Liver (tissue), 8 donors: ENCODE measurements at regions not wholly inside any gene's neighbourhood (a gene's known extent, or its start where the extent isn't known, plus 50 kb on each side); places are given as distances from the start of the nearest gene placed in this dataset.

Experiments used
- DNase-seq: peaks from one replicate; pipeline ENCODE4 v3.0.0-alpha.2; 2017; ENCODE audit warnings: low spot score
- H3K27ac ChIP-seq, 2 donors: one replicate each; pipeline ENCODE4 v1.7.0; 2013; ENCODE audit warnings: inconsistent platforms in 2 of 2, low read length in 2 of 2, control low read depth in 1 of 2, low read depth in 1 of 2, mild to moderate bottlenecking in 1 of 2
- H3K27me3 ChIP-seq, 4 donors: one replicate each; pipeline versions ENCODE4 v1.6.1 to v1.7.0; 2013; ENCODE audit warnings: low read length in 3 of 4, inconsistent platforms in 1 of 4, mild to moderate bottlenecking in 1 of 4, moderate library complexity in 1 of 4; ENCODE audit not compliant: control insufficient read depth in 4 of 4, insufficient read depth in 4 of 4
- H3K36me3 ChIP-seq, 4 donors: one replicate each; pipeline versions ENCODE4 v1.6.1 to v1.7.0; 2013; ENCODE audit warnings: low read length in 3 of 4, mild to moderate bottlenecking in 3 of 4, low read depth in 1 of 4, moderate library complexity in 1 of 4; ENCODE audit not compliant: control insufficient read depth in 4 of 4, insufficient read depth in 3 of 4
- H3K4me1 ChIP-seq, 4 donors: one replicate each; pipeline versions ENCODE4 v1.6.1 to v1.7.0; 2013; ENCODE audit warnings: low read length in 3 of 4, mild to moderate bottlenecking in 3 of 4, moderate library complexity in 1 of 4; ENCODE audit not compliant: control insufficient read depth in 4 of 4, insufficient read depth in 4 of 4
- H3K4me3 ChIP-seq, 3 donors: one replicate each; pipeline versions ENCODE4 v1.6.1 to v1.7.0; 2013; ENCODE audit warnings: low read length in 3 of 3, control low read depth in 1 of 3, low read depth in 1 of 3, mild to moderate bottlenecking in 1 of 3
- H3K9ac ChIP-seq, 2 donors: one replicate each; pipeline ENCODE4 v1.7.0; 2013; ENCODE audit warnings: low read length in 2 of 2, mild to moderate bottlenecking in 2 of 2, moderate library complexity in 2 of 2, control low read depth in 1 of 2, low read depth in 1 of 2
- H3K9me3 ChIP-seq, 4 donors: one replicate each; pipeline versions ENCODE4 v1.6.1 to v1.7.0; 2013; ENCODE audit warnings: low read length in 3 of 4; ENCODE audit not compliant: control insufficient read depth in 4 of 4
- ATF3 ChIP-seq: IDR thresholded peaks from 2 replicates; pipeline ENCODE4 v1.6.1; 2016; ENCODE audit warnings: antibody characterized with exemption
- CTCF ChIP-seq: fragments of 150-350 bp; IDR thresholded peaks from 2 replicates; pipeline ENCODE4 v1.5.1; 2017; ENCODE audit warnings: improper control_type of control experiment, low read depth, low read length; ENCODE audit not compliant: missing input control
- EGR1 ChIP-seq, 2 donors: IDR thresholded peaks; 2 replicates each; pipeline ENCODE4 v1.6.1; 2016 to 2018; ENCODE audit warnings: antibody characterized with exemption in 2 of 2, low read depth in 2 of 2
- FOXA1 ChIP-seq: IDR thresholded peaks from 2 replicates; pipeline ENCODE4 v1.6.1; 2016; ENCODE audit warnings: antibody characterized with exemption
- FOXA2 ChIP-seq: IDR thresholded peaks from 2 replicates; pipeline ENCODE4 v1.6.1; 2016; ENCODE audit warnings: antibody characterized with exemption
- GABPA ChIP-seq, 2 donors: IDR thresholded peaks in 1 of 2; conservative IDR thresholded peaks in 1 of 2; 2 replicates each; pipeline ENCODE4 v1.6.1; 2016; ENCODE audit warnings: antibody characterized with exemption in 2 of 2, mild to moderate bottlenecking in 1 of 2, moderate library complexity in 1 of 2
- HNF4A ChIP-seq, 2 donors: conservative IDR thresholded peaks; 2 replicates each; pipeline ENCODE4 v1.6.1; 2016; ENCODE audit warnings: antibody characterized with exemption in 2 of 2, mild to moderate bottlenecking in 2 of 2
- HNF4G ChIP-seq: IDR thresholded peaks from 2 replicates; pipeline ENCODE4 v1.6.1; 2016; ENCODE audit warnings: antibody characterized with exemption
- JUND ChIP-seq, 2 donors: IDR thresholded peaks; 2 replicates each; pipeline ENCODE4 v1.6.1; 2016; ENCODE audit warnings: antibody characterized with exemption in 2 of 2
- MAX ChIP-seq: IDR thresholded peaks from 2 replicates; pipeline ENCODE4 v1.6.1; 2016; ENCODE audit warnings: antibody characterized with exemption
- NR2F2 ChIP-seq: IDR thresholded peaks from 2 replicates; pipeline ENCODE4 v1.6.1; 2016; ENCODE audit warnings: antibody characterized with exemption
- RAD21 ChIP-seq, 2 donors: IDR thresholded peaks; 2 replicates each; pipeline ENCODE4 v1.6.1; 2016; ENCODE audit warnings: antibody characterized with exemption in 2 of 2, mild to moderate bottlenecking in 2 of 2
- REST ChIP-seq: IDR thresholded peaks from 2 replicates; pipeline ENCODE4 v1.6.1; 2016; ENCODE audit warnings: antibody characterized with exemption, mild to moderate bottlenecking
- RXRA ChIP-seq, 2 donors: IDR thresholded peaks; 2 replicates each; pipeline ENCODE4 v1.6.1; 2017 to 2018; ENCODE audit warnings: antibody characterized with exemption in 2 of 2, mild to moderate bottlenecking in 1 of 2
- SP1 ChIP-seq: IDR thresholded peaks from 2 replicates; pipeline ENCODE4 v1.6.1; 2018; ENCODE audit warnings: antibody characterized with exemption, mild to moderate bottlenecking
- TAF1 ChIP-seq: conservative IDR thresholded peaks from 2 replicates; pipeline ENCODE4 v1.6.1; 2016; ENCODE audit warnings: antibody characterized with exemption, mild to moderate bottlenecking
- YY1 ChIP-seq: IDR thresholded peaks from 2 replicates; pipeline ENCODE4 v1.6.1; 2016; ENCODE audit warnings: antibody characterized with exemption, mild to moderate bottlenecking
- ZBTB33 ChIP-seq: IDR thresholded peaks from 2 replicates; pipeline ENCODE4 v1.6.1; 2016; ENCODE audit warnings: antibody characterized with exemption
- WGBS: extraction: QIAGEN DNeasy Blood & Tissue Kit; methylation state at CpG from one replicate; pipeline ENCODE4 v1.1.7; 2013; 5-methylcytosine and 5-hydroxymethylcytosine counted together
- donor health status: healthy.
- donor health status: healthy.
- donor health status: healthy.
- donor health status: healthy.
- donor health status: healthy.

- no peak for TF ChIP-seq HNF4A (conservative IDR thresholded peaks at IDR 0.05)
- no peak for TF ChIP-seq FOXA1
- no peak for TF ChIP-seq FOXA2
- no peak for TF ChIP-seq GABPA (IDR thresholded peaks at IDR 0.05 in 1 of 2, conservative IDR thresholded peaks at IDR 0.05 in 1 of 2)
- no peak for TF ChIP-seq YY1
- no peak for TF ChIP-seq TAF1
- no peak for TF ChIP-seq HNF4G
- no peak for TF ChIP-seq RXRA (IDR thresholded peaks at IDR 0.05)
- no peak for TF ChIP-seq EGR1 (IDR thresholded peaks at IDR 0.05; ENCODE audit: low read depth in 2 of 2)
- TF ChIP-seq RAD21 (IDR thresholded peaks at IDR 0.05): no peak
- no peak for TF ChIP-seq JUND (IDR thresholded peaks at IDR 0.05)
- no peak for TF ChIP-seq ATF3
- TF ChIP-seq CTCF: no peak
- TF ChIP-seq NR2F2: no peak
- no peak for TF ChIP-seq REST
- no peak for TF ChIP-seq MAX
- TF ChIP-seq ZBTB33: no peak
- no peak for TF ChIP-seq SP1
- no peaks in the 10 kb centered on the region for H3K9me3 ChIP-seq
- H3K36me3 ChIP-seq: no peaks in the 10 kb centered on the region
- no peak overlapping the region for H3K9ac ChIP-seq
- no peak overlapping the region for H3K4me3 ChIP-seq
- H3K4me1 ChIP-seq: no peaks in the 10 kb centered on the region
- H3K27me3 ChIP-seq: no peaks in the 10 kb centered on the region
- DNase-seq: no peak
- H3K27ac ChIP-seq: no peak overlapping the region
- 73% methylated on average over 3 of the region's 3 CpGs for WGBS
These were observed 195.9 kb upstream of the TBC1D5 start for GRCh38 chr3:17938313-17938712.
